ENCODE measurements at regions not wholly inside any gene's neighbourhood (a gene's known extent, or its start where the extent isn't known, plus 50 kb on each side); places are given as distances from the start of the nearest gene placed in this dataset.

- no peak for TF ChIP-seq CTCF (IDR thresholded peaks at IDR 0.05)
- TF ChIP-seq EZH2 (IDR thresholded peaks at IDR 0.05; ENCODE audit: borderline replicate concordance, insufficient read depth, low read depth, low read length, poor library complexity, severe bottlenecking) = no peak
Observed at GRCh38 chr12:19757317-19757877, 318.1 kb downstream of the AEBP2 start.

Measured in B cell (primary cell).